Adrenal gland (tissue), 5 donors: ENCODE measurements at regions not wholly inside any gene's neighbourhood (a gene's known extent, or its start where the extent isn't known, plus 50 kb on each side); places are given as distances from the start of the nearest gene placed in this dataset.

Experiments
- CTCF ChIP-seq, 6 experiments: fragments of 450-650 bp in 4 of 6; fragments of 200-600 bp in 2 of 6; sonication (generic) in 1 of 6; IDR thresholded peaks; 1 replicate in 5 of 6; 2 replicates in 1 of 6; pipeline versions ENCODE4 v1.5.1 to v1.8.0; 2016 to 2021; ENCODE audit warnings: antibody characterized with exemption in 6 of 6, mild to moderate bottlenecking in 2 of 6, moderate library complexity in 1 of 6
- POLR2A ChIP-seq, 2 donors: fragments of 450-650 bp; IDR thresholded peaks; one replicate each; pipeline ENCODE4 v1.6.1; 2017; ENCODE audit warnings: antibody characterized with exemption in 2 of 2, mild to moderate bottlenecking in 2 of 2, moderate library complexity in 1 of 2
- donor health status: DM: no; HTN: no; CAD: no.

- no peak for TF ChIP-seq CTCF (IDR thresholded peaks at IDR 0.05)
- no peak for TF ChIP-seq POLR2A (IDR thresholded peaks at IDR 0.05)
Measured at GRCh38 chr2:133720429-133720828, 152.2 kb upstream of the NCKAP5 start.
